OCI-LY7 (cell line): ENCODE measurements at regions not wholly inside any gene's neighbourhood (a gene's known extent, or its start where the extent isn't known, plus 50 kb on each side); places are given as distances from the start of the nearest gene placed in this dataset.

Source experiments
- BruUV-seq: library from RNA; stranded (reverse); fragments of 400-500 nt; replicated peaks from 2 replicates; lab custom pipeline; 2021; lab: Mats Ljungman, UMichigan
- CTCF ChIA-PET: fragments of 300-600 bp; sonication (Branson Sonifier 250); formaldehyde crosslinking; loops from one replicate; lab custom pipeline; 2022; ENCODE audit warnings: antibody characterized with exemption; ENCODE audit not compliant: unreplicated experiment; lab: Charles Lee
- POLR2A ChIA-PET: fragments of 300-600 bp; sonication (Branson Sonifier 250); formaldehyde crosslinking; loops from one replicate; lab custom pipeline; 2022; ENCODE audit warnings: antibody characterized with exemption; lab: Charles Lee
- DNase-seq: peaks from one replicate; pipeline ENCODE4 v3.0.0-alpha.2; 2015; ENCODE audit warnings: low spot score
- H2AFZ ChIP-seq: fragments of 200-600 bp; sonication (generic), shearing (Covaris generic); 2 replicates; pipeline ENCODE4 v1.6.1; 2014; ENCODE audit warnings: mild to moderate bottlenecking, antibody characterized with exemption, low read length, moderate library complexity
- H3K27ac ChIP-seq: fragments of 200-600 bp; sonication (generic); 2 replicates; pipeline ENCODE4 v1.5.1; 2014; ENCODE audit warnings: mixed run types, low read depth, mild to moderate bottlenecking, moderate library complexity, low read length, inconsistent platforms; ENCODE audit not compliant: poor library complexity, severe bottlenecking
- H3K36me3 ChIP-seq: fragments of 200-600 bp; sonication (generic); 2 replicates; pipeline ENCODE4 v1.6.1; 2014; ENCODE audit warnings: mild to moderate bottlenecking, antibody characterized with exemption, low read length, moderate library complexity, mixed read lengths; ENCODE audit not compliant: insufficient read depth
- H3K4me1 ChIP-seq: fragments of 200-600 bp; sonication (generic); 2 replicates; pipeline ENCODE4 v1.5.1; 2014; ENCODE audit warnings: mild to moderate bottlenecking, low read length; ENCODE audit not compliant: insufficient read depth, poor library complexity, severe bottlenecking
- H3K4me2 ChIP-seq: fragments of 200-600 bp; sonication (generic); 2 replicates; pipeline ENCODE4 v1.6.1; 2014; ENCODE audit warnings: mild to moderate bottlenecking, low read length
- H3K4me3 ChIP-seq: fragments of 200-600 bp; sonication (generic); 2 replicates; pipeline ENCODE4 v1.5.1; 2014; ENCODE audit warnings: mild to moderate bottlenecking, low read depth, low read length; ENCODE audit not compliant: poor library complexity, severe bottlenecking
- H3K79me2 ChIP-seq: fragments of 200-600 bp; sonication (generic); 2 replicates; pipeline ENCODE4 v1.6.1; 2016; ENCODE audit warnings: low read depth, mild to moderate bottlenecking, low read length, moderate library complexity, mixed read lengths; ENCODE audit not compliant: insufficient read depth
- H3K9me2 ChIP-seq: fragments of 200-600 bp; sonication (generic); 2 replicates; pipeline ENCODE4 v1.6.1; 2016; ENCODE audit warnings: mild to moderate bottlenecking, low read length, mixed read lengths; ENCODE audit not compliant: insufficient read depth
- H3K9me3 ChIP-seq: fragments of 200-600 bp; sonication (generic); 2 replicates; pipeline ENCODE4 v1.6.1; 2014; ENCODE audit warnings: mild to moderate bottlenecking, mixed run types, low read length, mixed read lengths
- H4K20me1 ChIP-seq: fragments of 200-600 bp; sonication (generic); 2 replicates; pipeline ENCODE4 v1.6.1; 2014; ENCODE audit warnings: mild to moderate bottlenecking, antibody characterized with exemption, low read length, moderate library complexity, mixed read lengths; ENCODE audit not compliant: insufficient read depth
- EZH2phosphoT487 ChIP-seq: fragments of 200-600 bp; sonication (generic); IDR thresholded peaks from 2 replicates; pipeline ENCODE4 v1.6.1; 2018; ENCODE audit warnings: low read depth, borderline replicate concordance, mild to moderate bottlenecking, mixed run types, antibody characterized with exemption, low read length, moderate library complexity, mixed read lengths
- intact Hi-C: fragments of 100-400 bp; cut with micrococcal nuclease; formaldehyde crosslinking; loops from one replicate; pipeline ENCODE4 v1.10.0; 2022; ENCODE audit not compliant: unreplicated experiment
- TF ChIP-seq, protein P1 (sequence below): fragments of 200-600 bp; sonication (generic); conservative IDR thresholded peaks from 2 replicates; pipeline ENCODE4 v1.5.1; 2014; ENCODE audit warnings: mild to moderate bottlenecking, antibody characterized with exemption, low read length, moderate library complexity, mixed read lengths

DNA sequence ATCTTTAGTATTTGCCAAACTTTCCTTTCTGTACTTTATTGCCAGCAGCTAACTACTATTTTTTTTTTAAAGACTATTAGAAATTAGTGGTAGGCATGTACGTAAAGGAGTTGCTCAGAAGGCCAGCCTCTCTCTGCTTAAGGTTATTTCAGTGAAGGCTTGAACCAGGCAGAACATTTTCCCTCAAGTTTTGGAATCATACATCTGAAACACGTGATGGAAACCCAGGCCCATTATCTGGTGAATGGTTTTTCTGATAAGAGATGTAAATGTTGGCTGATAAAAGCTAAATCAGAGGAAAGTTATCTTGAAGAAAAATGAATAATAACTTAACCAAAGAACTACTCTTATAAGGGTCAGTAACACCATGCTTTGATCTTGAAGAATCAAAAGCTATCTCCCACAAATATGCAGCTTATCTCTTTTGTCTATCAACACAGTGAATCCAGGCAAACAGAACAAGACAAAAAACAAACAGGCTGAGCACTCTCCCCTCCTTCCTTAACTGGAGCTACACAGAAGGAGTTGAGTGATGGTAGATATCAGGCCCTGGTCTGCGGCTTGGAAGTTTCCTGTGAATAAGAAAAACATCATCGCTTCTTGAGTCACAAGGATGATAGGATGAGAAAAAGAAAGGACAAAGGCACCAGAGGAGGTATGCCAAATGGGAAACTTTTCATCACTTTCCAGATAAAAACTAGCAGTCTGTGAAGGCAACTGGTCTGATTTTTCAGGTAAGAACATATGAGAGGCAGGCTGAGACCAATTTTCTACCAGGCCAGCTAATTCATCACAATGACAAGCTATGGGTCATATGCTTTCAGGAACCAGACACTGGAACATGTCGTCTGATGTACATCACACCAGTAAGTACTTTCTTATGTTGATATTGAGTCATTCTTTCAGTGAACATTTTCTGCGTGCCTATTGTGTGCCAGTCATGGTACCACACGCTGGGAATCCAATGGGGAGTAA is 88.4 kb upstream of the STK17B start:
- Histone ChIP-seq H4K20me1 (no peaks in the 10 kb centered on the region), H3K4me2 (peak overlapping the region; percentile 28), H3K79me2 (no peaks in the 10 kb centered on the region), H3K36me3 (no peaks in the 10 kb centered on the region), H3K4me3 (no peak overlapping the region), H3K9me2 (no peaks in the 10 kb centered on the region), H3K27ac (no peak overlapping the region), H3K4me1 (peaks cover 47% of the 10 kb centered on the region), H3K9me3 (no peaks in the 10 kb centered on the region), H2AFZ (peak overlapping the region; percentile 51)
- no TSS peak for BruUV-seq
- ChIA-PET CTCF (interaction anchor here (1.4 to 1.5 kb wide), 2 partner anchors 11 to 16 kb away, joined by 3 to 8 read pairs; no protein-coding TSS in a partner anchor), POLR2A (interaction anchor here (0.5 to 5.8 kb wide), 15 partner anchors 9 to 343 kb away, joined by 3 to 74 read pairs (median 7); no protein-coding TSS in a partner anchor)
- intact Hi-C loops, result no loop called here
- no peak for TF ChIP-seq EZH2phosphoT487
- TF ChIP-seq, protein P1, sequence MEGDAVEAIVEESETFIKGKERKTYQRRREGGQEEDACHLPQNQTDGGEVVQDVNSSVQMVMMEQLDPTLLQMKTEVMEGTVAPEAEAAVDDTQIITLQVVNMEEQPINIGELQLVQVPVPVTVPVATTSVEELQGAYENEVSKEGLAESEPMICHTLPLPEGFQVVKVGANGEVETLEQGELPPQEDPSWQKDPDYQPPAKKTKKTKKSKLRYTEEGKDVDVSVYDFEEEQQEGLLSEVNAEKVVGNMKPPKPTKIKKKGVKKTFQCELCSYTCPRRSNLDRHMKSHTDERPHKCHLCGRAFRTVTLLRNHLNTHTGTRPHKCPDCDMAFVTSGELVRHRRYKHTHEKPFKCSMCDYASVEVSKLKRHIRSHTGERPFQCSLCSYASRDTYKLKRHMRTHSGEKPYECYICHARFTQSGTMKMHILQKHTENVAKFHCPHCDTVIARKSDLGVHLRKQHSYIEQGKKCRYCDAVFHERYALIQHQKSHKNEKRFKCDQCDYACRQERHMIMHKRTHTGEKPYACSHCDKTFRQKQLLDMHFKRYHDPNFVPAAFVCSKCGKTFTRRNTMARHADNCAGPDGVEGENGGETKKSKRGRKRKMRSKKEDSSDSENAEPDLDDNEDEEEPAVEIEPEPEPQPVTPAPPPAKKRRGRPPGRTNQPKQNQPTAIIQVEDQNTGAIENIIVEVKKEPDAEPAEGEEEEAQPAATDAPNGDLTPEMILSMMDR, result no peak
- no peak for DNase-seq

DNA sequence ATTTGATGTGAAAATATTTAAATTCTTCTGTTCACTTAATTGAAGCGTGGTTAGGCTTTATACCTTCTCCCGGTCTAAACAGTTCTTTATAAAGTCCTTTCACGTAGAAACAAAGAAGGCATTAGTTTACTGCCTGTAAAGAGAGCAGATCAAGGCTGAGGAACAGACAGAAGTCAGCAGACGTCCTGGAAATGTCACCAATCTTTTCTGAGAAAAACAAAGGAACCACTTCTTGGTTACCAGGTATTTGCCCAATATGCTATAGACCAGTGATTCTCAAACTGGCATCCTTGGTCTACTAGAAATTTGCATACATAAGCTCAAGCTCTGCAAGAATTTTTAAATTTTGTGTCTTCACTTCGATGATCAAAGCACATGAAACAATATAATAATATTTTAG is 89.2 kb upstream of the STK17B start:
- Histone ChIP-seq H3K27ac (no peak overlapping the region), H3K9me2 (no peaks in the 10 kb centered on the region), H4K20me1 (no peaks in the 10 kb centered on the region), H3K9me3 (no peaks in the 10 kb centered on the region), H2AFZ (peak overlapping the region; percentile 51; the same call in 1 of the 2 replicates), H3K79me2 (no peaks in the 10 kb centered on the region), H3K4me1 (peaks cover 49% of the 10 kb centered on the region), H3K4me2 (peak overlapping the region; percentile 28), H3K4me3 (no peak overlapping the region), H3K36me3 (no peaks in the 10 kb centered on the region)
- POLR2A ChIA-PET, result interaction anchor here (0.5 to 5.8 kb wide), 13 partner anchors 8 to 343 kb away, joined by 3 to 74 read pairs (median 12); no protein-coding TSS in a partner anchor
- BruUV-seq, result no TSS peak
- CTCF ChIA-PET, result interaction anchor here (1.0 to 1.5 kb wide), 4 partner anchors 11 to 18 kb away, joined by 3 to 4 read pairs (median 3); no protein-coding TSS in a partner anchor
- TF ChIP-seq, protein P1, result no peak
- TF ChIP-seq EZH2phosphoT487, result no peak
- intact Hi-C loops, result no loop called here
- no peak for DNase-seq
